ENCODE measurements at regions not wholly inside any gene's neighbourhood (a gene's known extent, or its start where the extent isn't known, plus 50 kb on each side); places are given as distances from the start of the nearest gene placed in this dataset.

- no peak for TF ChIP-seq GATA2 (IDR thresholded peaks at IDR 0.05; ENCODE audit: low read depth, low read length)
- no peak for TF ChIP-seq GATA3 (IDR thresholded peaks at IDR 0.05; ENCODE audit: low read depth, low read length)
These were observed 184.5 kb upstream of the TLE4 start for GRCh38 chr9:79387101-79387835.

Data from SH-SY5Y (cell line).